ENCODE measurements at regions not wholly inside any gene's neighbourhood (a gene's known extent, or its start where the extent isn't known, plus 50 kb on each side); places are given as distances from the start of the nearest gene placed in this dataset.

DNA sequence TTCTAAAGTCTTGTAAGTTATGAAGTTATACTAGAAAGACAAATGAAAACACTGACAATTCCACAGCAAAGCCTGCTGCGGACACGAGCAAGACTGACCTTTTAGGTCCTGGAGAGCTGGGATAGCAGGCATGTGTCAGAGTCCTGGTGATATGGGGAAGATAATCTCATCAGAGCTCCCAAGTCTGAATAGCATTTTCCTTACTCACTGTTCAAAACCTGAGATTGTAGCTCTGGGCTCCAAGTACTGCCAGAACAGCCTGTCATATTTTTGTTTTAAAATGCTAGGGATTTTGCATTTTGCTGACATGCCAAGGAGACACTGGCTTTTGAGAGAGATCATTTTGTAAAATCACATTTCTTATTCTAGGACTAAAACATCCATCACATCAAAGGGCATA, 90.1 kb downstream of the DRD1 start:
- Mint-ChIP-seq H3K4me1 (ENCODE audit: low read depth, unreplicated experiment) (peaks cover 8% of the 10 kb centered on the region), H3K9me3 (ENCODE audit: unreplicated experiment) (no peaks in the 10 kb centered on the region), H3K4me3 (ENCODE audit: unreplicated experiment) (no peak overlapping the region), H3K27ac (ENCODE audit: unreplicated experiment) (no peak overlapping the region), H3K27me3 (ENCODE audit: insufficient read depth, unreplicated experiment) (no peaks in the 10 kb centered on the region), H3K36me3 (ENCODE audit: insufficient read depth, unreplicated experiment) (no peaks in the 10 kb centered on the region)
- Histone ChIP-seq H3K27me3 (replicated peaks; ENCODE audit: control insufficient read depth, insufficient read depth, low read length) (no peaks in the 10 kb centered on the region), H3K4me3 (ENCODE audit: low read depth, low read length) (no peak overlapping the region), H3K4me1 (peaks cover 7% of the 10 kb centered on the region; the same call in 1 of the 2 replicates), H3K9me3 (no peaks in the 10 kb centered on the region), H3K36me3 (ENCODE audit: control insufficient read depth, insufficient read depth, low read length) (no peaks in the 10 kb centered on the region)
- DNase-seq, result no peak
- no TSS peak for BruUV-seq (replicated peaks)
- intact Hi-C loops (cut with micrococcal nuclease; ENCODE audit: unreplicated experiment), result no loop called here
- TF ChIP-seq, protein P1, sequence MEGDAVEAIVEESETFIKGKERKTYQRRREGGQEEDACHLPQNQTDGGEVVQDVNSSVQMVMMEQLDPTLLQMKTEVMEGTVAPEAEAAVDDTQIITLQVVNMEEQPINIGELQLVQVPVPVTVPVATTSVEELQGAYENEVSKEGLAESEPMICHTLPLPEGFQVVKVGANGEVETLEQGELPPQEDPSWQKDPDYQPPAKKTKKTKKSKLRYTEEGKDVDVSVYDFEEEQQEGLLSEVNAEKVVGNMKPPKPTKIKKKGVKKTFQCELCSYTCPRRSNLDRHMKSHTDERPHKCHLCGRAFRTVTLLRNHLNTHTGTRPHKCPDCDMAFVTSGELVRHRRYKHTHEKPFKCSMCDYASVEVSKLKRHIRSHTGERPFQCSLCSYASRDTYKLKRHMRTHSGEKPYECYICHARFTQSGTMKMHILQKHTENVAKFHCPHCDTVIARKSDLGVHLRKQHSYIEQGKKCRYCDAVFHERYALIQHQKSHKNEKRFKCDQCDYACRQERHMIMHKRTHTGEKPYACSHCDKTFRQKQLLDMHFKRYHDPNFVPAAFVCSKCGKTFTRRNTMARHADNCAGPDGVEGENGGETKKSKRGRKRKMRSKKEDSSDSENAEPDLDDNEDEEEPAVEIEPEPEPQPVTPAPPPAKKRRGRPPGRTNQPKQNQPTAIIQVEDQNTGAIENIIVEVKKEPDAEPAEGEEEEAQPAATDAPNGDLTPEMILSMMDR (IDR thresholded peaks at IDR 0.05; ENCODE audit: insufficient read depth in 1 of 2, low read depth in 1 of 2, low read length in 1 of 2, severe bottlenecking in 1 of 2, unreplicated experiment in 1 of 2), result no peak
- ChIA-PET CTCF (interaction anchor here (0.7 kb wide), 1 partner anchor 146 kb away, joined by 4 read pairs; no protein-coding TSS in a partner anchor), POLR2A (no interaction called here)

DNA sequence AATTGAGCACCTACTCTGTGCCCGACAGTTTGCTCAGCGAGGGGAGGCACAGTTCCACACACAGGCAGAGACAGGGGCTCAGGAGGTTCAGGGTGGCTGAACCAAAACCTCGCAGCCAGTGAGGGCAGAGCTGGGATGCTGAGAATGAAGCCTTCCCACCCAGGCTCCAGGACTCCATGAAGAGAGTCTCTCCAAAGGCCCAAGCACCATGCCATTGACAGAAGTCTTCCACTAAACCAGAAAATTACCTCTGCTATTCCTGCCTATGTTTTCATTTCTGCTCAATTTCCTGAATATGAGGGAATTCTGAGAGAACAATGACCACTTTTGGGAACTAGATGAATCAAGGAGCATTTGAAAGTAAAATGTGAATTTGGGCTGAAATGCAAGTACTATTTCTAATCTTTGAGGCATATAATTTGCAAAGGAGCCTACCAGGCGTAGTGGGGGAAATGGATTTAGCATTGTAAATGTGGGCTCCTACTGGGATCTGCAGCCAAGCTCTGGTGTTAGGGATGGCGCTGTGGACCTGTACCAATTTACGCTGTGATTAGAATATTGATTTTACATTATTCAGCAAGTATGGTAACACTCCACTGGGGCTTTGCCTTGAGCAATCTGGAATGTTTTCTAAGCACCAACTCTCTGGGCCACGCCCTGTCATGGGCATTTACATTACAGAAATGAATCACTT, 91.9 kb downstream of the DRD1 start:
- Histone ChIP-seq H3K4me1 (peaks cover under 1% of the 10 kb centered on the region; the same call in 1 of the 2 replicates), H3K9me3 (no peaks in the 10 kb centered on the region), H3K4me3 (ENCODE audit: low read depth, low read length) (no peak overlapping the region), H3K36me3 (ENCODE audit: control insufficient read depth, insufficient read depth, low read length) (no peaks in the 10 kb centered on the region), H3K27me3 (replicated peaks; ENCODE audit: control insufficient read depth, insufficient read depth, low read length) (no peaks in the 10 kb centered on the region)
- no peak for DNase-seq
- Mint-ChIP-seq H3K27ac (ENCODE audit: unreplicated experiment) (no peak overlapping the region), H3K27me3 (ENCODE audit: insufficient read depth, unreplicated experiment) (no peaks in the 10 kb centered on the region), H3K4me1 (ENCODE audit: low read depth, unreplicated experiment) (peaks cover 13% of the 10 kb centered on the region), H3K9me3 (ENCODE audit: unreplicated experiment) (no peaks in the 10 kb centered on the region), H3K36me3 (ENCODE audit: insufficient read depth, unreplicated experiment) (no peaks in the 10 kb centered on the region), H3K4me3 (ENCODE audit: unreplicated experiment) (no peak overlapping the region)
- intact Hi-C loops (cut with micrococcal nuclease; ENCODE audit: unreplicated experiment), result no loop called here
- ChIA-PET CTCF (no interaction called here), POLR2A (no interaction called here)
- TF ChIP-seq, protein P1 (IDR thresholded peaks at IDR 0.05; ENCODE audit: insufficient read depth in 1 of 2, low read depth in 1 of 2, low read length in 1 of 2, severe bottlenecking in 1 of 2, unreplicated experiment in 1 of 2), result no peak
- no TSS peak for BruUV-seq (replicated peaks)

GRCh38 chr5:175351126-175351525, 92.9 kb downstream of the DRD1 start:
- no TSS peak for BruUV-seq (replicated peaks)
- intact Hi-C loops (cut with micrococcal nuclease; ENCODE audit: unreplicated experiment), result no loop called here
- no peaks in the 10 kb centered on the region for H3K27me3 Mint-ChIP-seq (ENCODE audit: insufficient read depth, unreplicated experiment)
- Histone ChIP-seq H3K9me3 (no peaks in the 10 kb centered on the region), H3K36me3 (ENCODE audit: control insufficient read depth, insufficient read depth, low read length) (no peaks in the 10 kb centered on the region), H3K4me3 (ENCODE audit: low read depth, low read length) (no peak overlapping the region), H3K4me1 (peaks cover 3% of the 10 kb centered on the region; the same call in 1 of the 2 replicates), H3K27me3 (replicated peaks; ENCODE audit: control insufficient read depth, insufficient read depth, low read length) (no peaks in the 10 kb centered on the region)
- TF ChIP-seq, protein P1 (IDR thresholded peaks at IDR 0.05; ENCODE audit: insufficient read depth in 1 of 2, low read depth in 1 of 2, low read length in 1 of 2, severe bottlenecking in 1 of 2, unreplicated experiment in 1 of 2), result no peak
- no peak overlapping the region for H3K4me3 Mint-ChIP-seq (ENCODE audit: unreplicated experiment)
- ChIA-PET CTCF (no interaction called here), POLR2A (no interaction called here)
- H3K27ac Mint-ChIP-seq (ENCODE audit: unreplicated experiment), result no peak overlapping the region
- DNase-seq, result no peak
- H3K36me3 Mint-ChIP-seq (ENCODE audit: insufficient read depth, unreplicated experiment), result no peaks in the 10 kb centered on the region
- no peaks in the 10 kb centered on the region for H3K9me3 Mint-ChIP-seq (ENCODE audit: unreplicated experiment)
- peaks cover 17% of the 10 kb centered on the region for H3K4me1 Mint-ChIP-seq (ENCODE audit: low read depth, unreplicated experiment)
